K562 (cell line): ENCODE measurements at regions not wholly inside any gene's neighbourhood (a gene's known extent, or its start where the extent isn't known, plus 50 kb on each side); places are given as distances from the start of the nearest gene placed in this dataset.

Experiments used
- ATAC-seq: fragments of 200-7000 bp; cut with Tn5 transposase; 3 replicates; pipeline ENCODE4 v1.9.1; 2020; ENCODE audit warnings: moderate library complexity
- BruUV-seq: library from RNA; stranded (reverse); fragments of 400-500 nt; replicated peaks from 2 replicates; lab custom pipeline; 2021; lab: Mats Ljungman, UMichigan
- CTCF ChIA-PET: fragments of 300-600 bp; formaldehyde crosslinking; extraction: SDS; loops from one replicate; lab custom pipeline; 2021; ENCODE audit warnings: low intra/inter-chr PET ratio; lab: Yijun Ruan, JAX
- POLR2A ChIA-PET: fragments of 300-600, 350-650 bp; sonication (Branson Sonifier 250); formaldehyde crosslinking; extraction: SDS; loops from one replicate; lab custom pipeline; 2021; ENCODE audit warnings: antibody characterized with exemption, inconsistent platforms; lab: Yijun Ruan, JAX
- DNase-seq, 4 experiments: peaks; one replicate each; pipeline versions ENCODE4 v3.0.0 to v3.0.0-alpha.2; 2011 to 2018; ENCODE audit warnings: low spot score in 3 of 4, mixed read lengths in 3 of 4; ENCODE audit errors: extremely low read depth in 1 of 4
- FAIRE-seq: peaks from 2 replicates; lab custom pipeline; 2011; peaks lifted over from hg19 to GRCh38; lab: Jason Lieb, UNC
- H2AFZ ChIP-seq: 2 replicates; pipeline ENCODE4 v1.6.0; 2011; ENCODE audit warnings: low read depth, low read length, control low read depth, inconsistent platforms
- H3K27ac ChIP-seq: fragments of 200-600 bp; 3 replicates; pipeline ENCODE4 v1.8.0; 2011; ENCODE audit warnings: low read depth, mild to moderate bottlenecking, control low read depth, inconsistent platforms, low read length, moderate library complexity, mixed read lengths; ENCODE audit errors: extremely low read depth
- H3K27me3 ChIP-seq, 2 experiments: fragments of 300-600 bp in 1 of 2; 2 replicates in 1 of 2; 3 replicates in 1 of 2; pipeline versions ENCODE4 v1.6.0 to v1.8.0; 2011; ENCODE audit warnings: inconsistent platforms in 2 of 2, low read length in 2 of 2, mild to moderate bottlenecking in 1 of 2, mixed read lengths in 1 of 2, moderate library complexity in 1 of 2; ENCODE audit not compliant: control insufficient read depth in 2 of 2, insufficient read depth in 2 of 2
- H3K36me3 ChIP-seq: fragments of 300-600 bp; 3 replicates; pipeline ENCODE4 v1.8.0; 2011; ENCODE audit warnings: mild to moderate bottlenecking, low read length, inconsistent platforms; ENCODE audit not compliant: control insufficient read depth, insufficient read depth
- H3K4me1 ChIP-seq, 2 experiments: fragments of 200-600 bp in 1 of 2; replicated peaks in 1 of 2; 2 replicates in 1 of 2; 3 replicates in 1 of 2; pipeline versions ENCODE4 v1.5.1 to v1.8.0; 2011; ENCODE audit warnings: inconsistent platforms in 2 of 2, low read length in 2 of 2, mild to moderate bottlenecking in 1 of 2, mixed read lengths in 1 of 2, moderate library complexity in 1 of 2; ENCODE audit not compliant: control insufficient read depth in 2 of 2, insufficient read depth in 2 of 2
- H3K4me2 ChIP-seq: 2 replicates; pipeline ENCODE4 v1.6.1; 2011; ENCODE audit warnings: low read length, control low read depth, inconsistent platforms, mixed read lengths; ENCODE audit not compliant: insufficient read depth
- H3K4me3 ChIP-seq: fragments of 200-600 bp; sonication (generic), shearing (Covaris generic); 2 replicates; pipeline ENCODE4 v1.5.1; 2016; ENCODE audit warnings: control low read depth, inconsistent platforms
- H3K79me2 ChIP-seq: fragments of 200-600 bp; 3 replicates; pipeline ENCODE4 v1.8.0; 2011; ENCODE audit warnings: low read length, inconsistent platforms; ENCODE audit not compliant: control insufficient read depth, insufficient read depth
- H3K9ac ChIP-seq, 2 experiments: 2 replicates each; pipeline versions ENCODE4 v1.6.0 to v1.6.1; 2011; ENCODE audit warnings: low read depth in 2 of 2, low read length in 2 of 2, control low read depth in 1 of 2, inconsistent platforms in 1 of 2, mild to moderate bottlenecking in 1 of 2, mixed read lengths in 1 of 2; ENCODE audit not compliant: insufficient read depth in 1 of 2
- H3K9me1 ChIP-seq: one replicate; pipeline ENCODE4 v1.6.0; 2011; ENCODE audit warnings: inconsistent platforms, mild to moderate bottlenecking, low read length, moderate library complexity; ENCODE audit not compliant: control insufficient read depth, insufficient read depth
- H3K9me3 ChIP-seq: replicated peaks from 2 replicates; pipeline ENCODE4 v1.5.1; 2011; ENCODE audit warnings: low read depth, low read length, inconsistent platforms; ENCODE audit not compliant: control insufficient read depth, insufficient read depth
- H4K20me1 ChIP-seq: replicated peaks from 2 replicates; pipeline ENCODE4 v1.6.1; 2011; ENCODE audit warnings: low read length, inconsistent platforms, mixed read lengths; ENCODE audit not compliant: control insufficient read depth, insufficient read depth
- AFF1 ChIP-seq, 2 experiments: fragments of 450-650 bp; IDR thresholded peaks; 2 replicates each; pipeline ENCODE4 v1.6.1; 2018; ENCODE audit warnings: mild to moderate bottlenecking in 2 of 2, low read depth in 1 of 2; ENCODE audit not compliant: partially characterized antibody in 2 of 2
- C11orf30 ChIP-seq: fragments of 450-650 bp; IDR thresholded peaks from 2 replicates; pipeline ENCODE4 v1.6.1; 2016; ENCODE audit warnings: low read depth, mild to moderate bottlenecking
- CAMTA2 ChIP-seq: fragments of 250-450 bp; sonication (Bioruptor Pico); conservative IDR thresholded peaks from 2 replicates; pipeline ENCODE4 v1.5.1; 2022
- CBFA2T3 ChIP-seq: fragments of 450-650 bp; IDR thresholded peaks from 2 replicates; pipeline ENCODE4 v1.6.1; 2017
- CBX2 ChIP-seq: fragments of 200-600 bp; sonication (generic); IDR thresholded peaks from one replicate; pipeline ENCODE4 v1.6.1; 2012; ENCODE audit warnings: mild to moderate bottlenecking, low read length, inconsistent platforms; ENCODE audit not compliant: insufficient read depth, poor library complexity, severe bottlenecking
- GABPA ChIP-seq: fragments of 200-800 bp; sonication (Bioruptor generic); conservative IDR thresholded peaks from 2 replicates; pipeline ENCODE4 v1.6.1; 2016; ENCODE audit warnings: low read depth, missing genetic modification characterization, missing compliant biosample characterization
- IRF2 ChIP-seq: sonication (generic); formaldehyde crosslinking; IDR thresholded peaks from 2 replicates; pipeline ENCODE4 v1.8.1; 2022; ENCODE audit warnings: mild to moderate bottlenecking, missing genetic modification reagents
- KLF6 ChIP-seq: fragments of 250-450 bp; sonication (Bioruptor Pico); IDR thresholded peaks from 2 replicates; pipeline ENCODE4 v1.4.0; 2020; ENCODE audit warnings: mild to moderate bottlenecking, moderate library complexity, borderline replicate concordance
- NCOA4 ChIP-seq: fragments of 450-650 bp; IDR thresholded peaks from 2 replicates; pipeline ENCODE4 v1.6.1; 2018; ENCODE audit warnings: mild to moderate bottlenecking; ENCODE audit not compliant: partially characterized antibody
- NFE2 ChIP-seq: IDR thresholded peaks from 2 replicates; pipeline ENCODE4 v1.6.1; 2014; ENCODE audit warnings: antibody characterized with exemption, low read depth
- NR2C2 ChIP-seq, 2 experiments: fragments of 200-800 bp in 1 of 2; sonication (Bioruptor generic) in 1 of 2; sonication (generic) in 1 of 2; formaldehyde crosslinking in 1 of 2; IDR thresholded peaks; 2 replicates each; pipeline versions ENCODE4 v1.6.1 to v1.8.0; 2016 to 2022; ENCODE audit warnings: mild to moderate bottlenecking in 1 of 2, missing compliant biosample characterization in 1 of 2, missing genetic modification characterization in 1 of 2, missing genetic modification reagents in 1 of 2
- PCBP1 ChIP-seq: fragments of 200-400 bp; formaldehyde crosslinking; IDR thresholded peaks from 2 replicates; pipeline ENCODE4 v1.6.1; 2018; ENCODE audit warnings: mild to moderate bottlenecking, low read depth, low read length; ENCODE audit not compliant: poor library complexity, severe bottlenecking
- RFX5 ChIP-seq: IDR thresholded peaks from 2 replicates; pipeline ENCODE4 v1.6.1; 2011; ENCODE audit warnings: low read depth, mild to moderate bottlenecking, improper control_type of control experiment, low read length
- SMAD1 ChIP-seq: fragments of 150-350 bp; IDR thresholded peaks from 2 replicates; pipeline ENCODE4 v1.6.1; 2014; ENCODE audit warnings: low read length, low read depth; ENCODE audit not compliant: partially characterized antibody
- ZNF12 ChIP-seq: sonication (generic); formaldehyde crosslinking; IDR thresholded peaks from 2 replicates; pipeline ENCODE4 v1.4.0; 2020; ENCODE audit warnings: mild to moderate bottlenecking, missing genetic modification reagents
- ZNF175 ChIP-seq: fragments of 200-800 bp; sonication (Bioruptor generic); IDR thresholded peaks from 2 replicates; pipeline ENCODE4 v1.6.1; 2016; ENCODE audit warnings: low read depth, mild to moderate bottlenecking, missing genetic modification characterization, missing compliant biosample characterization
- ZNF316 ChIP-seq: fragments of 450-650 bp; IDR thresholded peaks from 2 replicates; pipeline ENCODE4 v1.6.1; 2016
- ZNF444 ChIP-seq: fragments of 250-450 bp; sonication (Bioruptor Pico); IDR thresholded peaks from 2 replicates; pipeline ENCODE4 v1.4.0; 2020; ENCODE audit warnings: mild to moderate bottlenecking, moderate library complexity
- WGBS: fragments of 100-300 bp; shearing (Covaris generic); methylation state at CpG from one replicate; pipeline ENCODE4 v1.1.6; 2016; ENCODE audit warnings: low coverage, mixed read lengths; ENCODE audit not compliant: insufficient coverage; ENCODE audit errors: missing lambda C conversion rate; 5-methylcytosine and 5-hydroxymethylcytosine counted together
- in situ Hi-C: fragments of 300-500 bp; cut with MboI; formaldehyde crosslinking; loops from 4 replicates; pipeline ENCODE4 v1.15.0; 2018; ENCODE audit warnings: inconsistent platforms, mixed read lengths
- intact Hi-C: fragments of 100-400 bp; cut with micrococcal nuclease; formaldehyde crosslinking; loops from 2 replicates; pipeline ENCODE4 v1.14.2; 2022
- TF ChIP-seq, protein P1 (sequence below), 2 experiments: fragments of 450-650 bp; IDR thresholded peaks; 2 replicates each; pipeline ENCODE4 v1.6.1; 2016

DNA sequence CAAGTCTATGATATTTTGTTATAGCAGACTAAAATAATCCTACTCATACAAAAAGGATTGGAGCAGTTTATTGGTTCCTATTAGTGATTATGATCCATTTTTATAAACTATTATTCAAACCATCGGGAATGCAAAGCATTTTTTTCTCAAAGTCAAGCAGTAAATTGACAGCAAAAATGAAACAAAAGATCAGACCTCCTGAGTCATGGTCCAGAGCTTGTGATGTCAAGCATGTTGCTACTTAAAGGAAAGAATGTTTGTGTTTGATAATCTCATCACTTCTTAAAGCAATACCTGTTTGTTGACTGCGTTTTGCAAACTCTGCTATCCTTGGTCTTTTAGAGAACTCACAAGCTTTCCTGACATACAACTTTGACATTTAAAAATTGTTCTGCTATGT, 204.4 kb downstream of the SAMD5 start:
- no peak overlapping the region for H3K27ac ChIP-seq
- BruUV-seq = no TSS peak
- no peaks in the 10 kb centered on the region for H3K9me1 ChIP-seq
- ATAC-seq (no peak), DNase-seq (peak in 1 of 4 experiments; percentile 30), FAIRE-seq (no peak)
- no peak overlapping the region for H3K9ac ChIP-seq
- peaks cover 8% of the 10 kb centered on the region for H4K20me1 ChIP-seq
- ChIA-PET CTCF (no interaction called here), POLR2A (interaction anchor here (1.6 kb wide), 1 partner anchor 10 kb away, joined by 4 read pairs; no protein-coding TSS in a partner anchor)
- no peak overlapping the region for H2AFZ ChIP-seq
- H3K9me3 ChIP-seq = no peaks in the 10 kb centered on the region
- in situ Hi-C loops (no loop called here), intact Hi-C loops (no loop called here)
- peaks cover 3% of the 10 kb centered on the region; the same call in 1 of the 3 replicates for H3K36me3 ChIP-seq
- H3K4me1 ChIP-seq = peaks cover 14 to 34% of the 10 kb centered on the region in 2 experiments; a peak in 4 of 5 replicates
- H3K27me3 ChIP-seq = no peaks in the 10 kb centered on the region
- 34% methylated on average over 2 of the region's 2 CpGs for WGBS
- no peak overlapping the region for H3K4me2 ChIP-seq
- H3K79me2 ChIP-seq = peaks cover 30% of the 10 kb centered on the region
- no peak overlapping the region for H3K4me3 ChIP-seq
- no peak for TF ChIP-seq GABPA (tag)
- TF ChIP-seq IRF2 (CRISPR knock-in tag) = no peak
- TF ChIP-seq ZNF444 (CRISPR knock-in tag) = no peak
- peak; percentile 45 for TF ChIP-seq NFE2
- no peak for TF ChIP-seq CAMTA2 (CRISPR knock-in tag)
- TF ChIP-seq ZNF175 (CRISPR knock-in tag) = no peak
- no peak for TF ChIP-seq PCBP1
- TF ChIP-seq SMAD1 = no peak
- TF ChIP-seq CBFA2T3 = 0 out of 2 replicates have a peak, but pooled peaks have one; percentile 16
- TF ChIP-seq ZNF316 = peak; percentile 33; the same call in 1 of the 2 replicates
- peak; percentile 42 for TF ChIP-seq C11orf30
- no peak for TF ChIP-seq ZNF12 (CRISPR knock-in tag)
- TF ChIP-seq NCOA4 = no peak
- no peak for TF ChIP-seq RFX5
- no peak for TF ChIP-seq AFF1 (IDR thresholded peaks at IDR 0.05; ENCODE audit: low read depth in 1 of 2, partially characterized antibody in 2 of 2)
- TF ChIP-seq, protein P1, sequence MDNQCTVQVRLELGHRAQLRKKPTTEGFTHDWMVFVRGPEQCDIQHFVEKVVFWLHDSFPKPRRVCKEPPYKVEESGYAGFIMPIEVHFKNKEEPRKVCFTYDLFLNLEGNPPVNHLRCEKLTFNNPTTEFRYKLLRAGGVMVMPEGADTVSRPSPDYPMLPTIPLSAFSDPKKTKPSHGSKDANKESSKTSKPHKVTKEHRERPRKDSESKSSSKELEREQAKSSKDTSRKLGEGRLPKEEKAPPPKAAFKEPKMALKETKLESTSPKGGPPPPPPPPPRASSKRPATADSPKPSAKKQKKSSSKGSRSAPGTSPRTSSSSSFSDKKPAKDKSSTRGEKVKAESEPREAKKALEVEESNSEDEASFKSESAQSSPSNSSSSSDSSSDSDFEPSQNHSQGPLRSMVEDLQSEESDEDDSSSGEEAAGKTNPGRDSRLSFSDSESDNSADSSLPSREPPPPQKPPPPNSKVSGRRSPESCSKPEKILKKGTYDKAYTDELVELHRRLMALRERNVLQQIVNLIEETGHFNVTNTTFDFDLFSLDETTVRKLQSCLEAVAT (IDR thresholded peaks at IDR 0.05) = no peak
- no peak for TF ChIP-seq CBX2
- no peak for TF ChIP-seq NR2C2 (CRISPR knock-in tag; IDR thresholded peaks at IDR 0.05)
- no peak for TF ChIP-seq NR2C2 (tag; IDR thresholded peaks at IDR 0.05)
- TF ChIP-seq KLF6 (CRISPR knock-in tag) = no peak
